Stimulated activated naive CD4-positive, alpha-beta T cell treated with Interleukin-2 at 50 U/mL for 16 hours (primary cell): ENCODE measurements at regions not wholly inside any gene's neighbourhood (a gene's known extent, or its start where the extent isn't known, plus 50 kb on each side); places are given as distances from the start of the nearest gene placed in this dataset.
"Not testable (repeated sequence)": the region's sequence is repeated elsewhere in the genome, so short reads cannot be mapped to it uniquely, and the experiment has no call there.

Source experiments
- DNase-seq: peaks from one replicate; lab custom pipeline; 2025; lab: John Stamatoyannopoulos, UW

DNA sequence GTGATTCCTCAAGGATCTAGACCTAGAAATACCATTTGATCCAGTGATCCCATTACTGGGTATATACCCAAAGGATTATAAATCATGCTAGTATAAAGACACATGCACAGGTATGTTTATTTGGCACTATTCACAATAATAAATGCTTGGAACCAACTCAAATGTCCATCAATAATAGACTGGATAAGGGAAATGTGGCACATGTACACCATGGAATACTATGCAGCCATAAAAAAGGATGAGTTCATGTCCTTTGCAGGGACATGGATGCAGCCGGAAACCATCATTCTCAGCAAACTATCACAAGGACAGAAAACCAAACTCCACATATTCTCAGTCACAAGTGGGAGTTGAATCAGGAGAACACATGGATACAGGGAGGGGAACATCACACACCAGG, 183.8 kb upstream of the ETV3 start:
- DNase-seq: not testable (repeated sequence)

GRCh38 chr1:157319567-157319966, 181.4 kb upstream of the ETV3 start:
- DNase-seq: no peak

DNA sequence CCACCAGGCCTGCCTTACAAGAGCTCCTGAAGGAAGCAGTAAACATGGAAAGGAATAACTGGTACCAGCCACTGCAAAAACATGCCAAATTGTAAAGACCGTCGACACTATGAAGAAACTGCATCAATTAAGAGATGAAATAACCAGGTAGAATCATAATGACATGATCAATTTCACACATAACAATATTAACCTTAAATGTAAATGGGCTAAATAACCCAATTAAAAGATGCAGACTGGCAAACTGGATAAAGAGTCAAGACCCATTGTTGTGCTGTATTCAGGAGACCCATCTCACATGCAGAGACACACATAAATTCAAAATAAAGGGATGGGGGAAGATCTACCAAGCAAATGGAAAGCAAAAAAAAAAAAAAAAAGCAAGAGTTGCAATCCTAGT, 179.0 kb upstream of the ETV3 start:
- not testable (repeated sequence) for DNase-seq

GRCh38 chr1:157315544-157315943, 177.3 kb upstream of the ETV3 start:
- no peak for DNase-seq

DNA sequence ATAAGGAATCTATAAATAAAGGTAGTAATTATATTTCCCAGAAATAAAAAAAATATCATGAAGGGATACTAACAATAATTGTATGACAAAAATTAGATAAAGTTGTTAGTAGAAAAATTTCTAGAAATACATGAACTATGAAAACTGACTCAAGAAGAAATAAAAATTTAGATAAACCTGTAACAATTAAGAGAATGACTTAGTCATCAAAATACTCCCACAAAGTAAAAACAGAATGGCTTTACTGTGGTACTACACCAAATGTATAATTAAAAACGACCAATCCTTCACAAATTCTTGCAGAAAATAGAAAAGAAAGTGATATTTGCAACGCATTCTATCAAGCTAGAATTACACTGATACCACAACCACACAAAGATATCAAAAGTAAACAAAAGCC, 176.2 kb upstream of the ETV3 start:
- no peak for DNase-seq

- no peak for DNase-seq
Measured at GRCh38 chr1:157313240-157313807, 175.1 kb upstream of the ETV3 start.

GRCh38 chr1:157312082-157312812, 174.1 kb upstream of the ETV3 start:
- no peak for DNase-seq

- DNase-seq: no peak
Measured at GRCh38 chr1:157311730-157312081, 173.5 kb upstream of the ETV3 start.

GRCh38 chr1:157310805-157311729, 172.9 kb upstream of the ETV3 start:
- not testable (repeated sequence) for DNase-seq

GRCh38 chr1:157310401-157310800, 172.2 kb upstream of the ETV3 start:
- no peak for DNase-seq

DNA sequence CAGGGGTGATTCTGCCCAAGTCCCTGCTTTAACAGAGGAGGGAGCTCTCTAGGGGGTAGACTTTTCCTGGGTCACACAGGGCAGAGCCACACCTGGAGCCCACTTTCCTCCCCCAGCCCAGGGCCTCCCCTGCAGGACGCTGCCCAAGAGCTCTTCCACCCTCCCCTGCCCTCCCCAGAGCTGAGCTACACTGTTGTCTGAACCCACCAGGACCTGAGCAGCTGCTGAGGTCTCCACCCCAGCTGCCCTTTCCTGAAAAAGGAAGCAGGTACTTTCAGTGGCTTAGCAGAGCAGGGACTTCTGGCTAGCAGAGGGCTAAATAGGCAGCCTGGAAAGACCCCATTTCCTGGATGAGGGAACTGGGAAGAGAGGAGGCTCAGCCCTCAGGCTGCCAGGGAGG, 169.3 kb upstream of the ETV3 start:
- no peak for DNase-seq

DNA sequence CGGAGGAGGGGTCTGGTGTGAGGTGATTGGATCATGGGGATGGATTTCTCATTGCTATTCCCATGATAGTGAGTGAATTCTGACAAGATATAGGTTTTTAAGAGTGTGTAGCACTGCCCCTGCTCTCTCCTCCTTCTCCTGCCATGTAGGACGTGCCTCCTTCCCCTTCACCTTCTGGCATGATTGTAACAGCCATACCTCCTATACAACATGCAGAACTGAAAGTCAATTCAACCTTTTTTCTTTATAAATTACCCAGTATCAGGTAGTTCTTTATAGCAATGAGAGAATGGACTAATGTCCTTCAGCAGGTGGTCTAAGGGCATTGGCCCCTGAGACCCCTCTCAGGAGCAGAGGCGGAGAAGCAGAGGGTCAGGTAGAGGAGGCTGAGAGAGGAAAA, 168.7 kb upstream of the ETV3 start:
- DNase-seq: no peak

- no peak for DNase-seq
Measured at GRCh38 chr1:157304271-157304670, 166.1 kb upstream of the ETV3 start.

GRCh38 chr1:157302724-157303123, 164.5 kb upstream of the ETV3 start:
- DNase-seq: no peak

DNA sequence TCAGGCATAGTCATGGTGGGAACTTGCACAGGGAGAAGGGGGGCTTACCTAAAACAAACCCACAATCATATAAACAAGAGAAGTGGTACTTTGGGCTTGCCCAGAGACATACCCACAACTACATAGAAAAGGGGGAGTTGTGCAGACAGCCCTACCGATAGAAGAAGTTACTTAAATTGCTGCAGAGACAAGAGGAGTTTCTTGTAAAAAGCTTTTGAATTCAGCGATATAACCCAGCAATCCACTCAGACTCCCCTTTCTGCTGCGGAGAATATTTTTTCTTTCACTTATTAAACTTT, 164.0 kb upstream of the ETV3 start:
- no peak for DNase-seq

DNA sequence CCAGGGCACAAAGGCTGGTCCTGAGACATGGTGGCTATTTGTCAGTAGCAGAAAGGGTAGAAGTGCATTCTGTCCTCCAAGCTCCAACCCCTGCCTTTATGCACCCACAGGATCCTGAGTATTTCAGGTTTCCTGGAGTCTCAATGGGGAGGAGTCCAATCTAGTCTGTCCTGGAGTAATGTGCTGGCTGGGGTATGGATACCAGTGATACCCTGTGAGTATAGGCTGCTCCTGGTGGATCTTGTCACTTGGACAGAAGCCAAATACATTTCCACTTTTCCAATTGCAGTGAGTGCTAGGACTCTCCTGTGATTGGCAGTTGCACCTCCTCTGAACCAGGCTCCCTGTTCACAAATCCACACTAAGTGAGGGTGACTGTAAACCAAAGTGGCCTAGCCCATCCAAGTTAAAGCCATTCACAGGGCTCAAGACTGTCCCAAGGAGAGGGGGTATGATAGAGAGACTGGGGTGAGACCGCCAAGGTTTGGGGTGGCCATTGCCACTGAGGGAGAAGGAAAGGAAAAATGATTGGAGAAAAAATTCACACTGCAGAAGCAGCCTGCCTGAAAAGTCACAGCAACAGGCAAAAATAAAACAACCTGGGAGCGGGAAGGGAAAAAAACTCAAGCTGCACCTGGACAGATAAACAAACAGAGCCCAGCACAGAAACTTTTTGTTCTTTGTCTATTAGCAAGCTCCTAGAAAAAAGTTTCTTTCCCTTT, 163.4 kb upstream of the ETV3 start:
- no peak for DNase-seq

- not testable (repeated sequence) for DNase-seq
Measured at GRCh38 chr1:157294387-157295145, 156.4 kb upstream of the ETV3 start.

DNA sequence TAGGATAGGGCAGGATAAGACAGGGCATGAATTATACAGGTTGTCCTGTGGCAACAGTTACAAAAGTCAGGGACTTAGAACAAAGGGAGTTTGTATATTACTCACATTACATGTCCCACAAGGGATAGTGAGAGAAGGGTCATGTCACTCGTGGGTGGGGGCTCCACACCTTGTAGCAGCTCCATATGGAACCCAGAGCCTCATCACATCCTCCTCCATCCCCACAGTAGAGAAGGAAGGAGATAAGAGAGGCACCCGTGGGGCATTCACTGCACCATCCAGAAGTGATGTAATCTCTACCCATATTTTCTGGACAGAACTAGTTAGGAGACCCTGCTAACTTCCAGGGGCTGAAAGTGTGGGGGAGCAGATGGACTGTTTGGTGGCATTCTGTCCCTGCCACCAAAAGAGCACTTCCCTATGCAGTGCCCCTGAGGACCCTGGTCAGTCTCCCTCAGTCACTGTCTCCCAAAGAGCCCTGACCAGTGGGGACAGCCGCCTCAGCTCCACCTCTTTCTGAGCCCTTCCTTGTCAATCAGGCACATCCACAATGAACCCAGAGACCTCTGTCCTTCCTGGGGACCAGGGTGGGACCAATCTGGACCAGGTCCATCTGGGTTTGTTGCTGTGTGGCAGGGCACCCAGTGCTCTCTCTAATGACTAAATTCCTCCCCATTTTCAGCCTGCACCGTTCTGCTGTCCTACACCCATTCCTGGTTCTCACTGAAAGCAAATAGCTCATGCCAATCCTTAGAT, 154.8 kb upstream of the ETV3 start:
- DNase-seq: no peak

GRCh38 chr1:157292302-157292701, 154.1 kb upstream of the ETV3 start:
- DNase-seq: no peak

- no peak for DNase-seq
Measured at GRCh38 chr1:157291083-157291482, 152.9 kb upstream of the ETV3 start.
